HL-60 (cell line): ENCODE measurements at regions not wholly inside any gene's neighbourhood (a gene's known extent, or its start where the extent isn't known, plus 50 kb on each side); places are given as distances from the start of the nearest gene placed in this dataset.

ENCODE experiments used
- CTCF ChIP-seq: IDR thresholded peaks from one replicate; pipeline ENCODE4 v1.5.1; 2011; ENCODE audit warnings: low read length, control low read depth, inconsistent platforms; ENCODE audit not compliant: insufficient read depth
- POLR2AphosphoS5 ChIP-seq: IDR thresholded peaks from 2 replicates; pipeline ENCODE4 v1.6.1; 2012; ENCODE audit warnings: low read depth
- SPI1 ChIP-seq: IDR thresholded peaks from 2 replicates; pipeline ENCODE4 v1.6.1; 2012; ENCODE audit warnings: low read depth, mild to moderate bottlenecking, borderline replicate concordance
- TF ChIP-seq, protein P1 (sequence below): IDR thresholded peaks from 2 replicates; pipeline ENCODE4 v1.6.1; 2012; ENCODE audit warnings: low read depth; ENCODE audit not compliant: insufficient replicate concordance

- TF ChIP-seq, protein P1, sequence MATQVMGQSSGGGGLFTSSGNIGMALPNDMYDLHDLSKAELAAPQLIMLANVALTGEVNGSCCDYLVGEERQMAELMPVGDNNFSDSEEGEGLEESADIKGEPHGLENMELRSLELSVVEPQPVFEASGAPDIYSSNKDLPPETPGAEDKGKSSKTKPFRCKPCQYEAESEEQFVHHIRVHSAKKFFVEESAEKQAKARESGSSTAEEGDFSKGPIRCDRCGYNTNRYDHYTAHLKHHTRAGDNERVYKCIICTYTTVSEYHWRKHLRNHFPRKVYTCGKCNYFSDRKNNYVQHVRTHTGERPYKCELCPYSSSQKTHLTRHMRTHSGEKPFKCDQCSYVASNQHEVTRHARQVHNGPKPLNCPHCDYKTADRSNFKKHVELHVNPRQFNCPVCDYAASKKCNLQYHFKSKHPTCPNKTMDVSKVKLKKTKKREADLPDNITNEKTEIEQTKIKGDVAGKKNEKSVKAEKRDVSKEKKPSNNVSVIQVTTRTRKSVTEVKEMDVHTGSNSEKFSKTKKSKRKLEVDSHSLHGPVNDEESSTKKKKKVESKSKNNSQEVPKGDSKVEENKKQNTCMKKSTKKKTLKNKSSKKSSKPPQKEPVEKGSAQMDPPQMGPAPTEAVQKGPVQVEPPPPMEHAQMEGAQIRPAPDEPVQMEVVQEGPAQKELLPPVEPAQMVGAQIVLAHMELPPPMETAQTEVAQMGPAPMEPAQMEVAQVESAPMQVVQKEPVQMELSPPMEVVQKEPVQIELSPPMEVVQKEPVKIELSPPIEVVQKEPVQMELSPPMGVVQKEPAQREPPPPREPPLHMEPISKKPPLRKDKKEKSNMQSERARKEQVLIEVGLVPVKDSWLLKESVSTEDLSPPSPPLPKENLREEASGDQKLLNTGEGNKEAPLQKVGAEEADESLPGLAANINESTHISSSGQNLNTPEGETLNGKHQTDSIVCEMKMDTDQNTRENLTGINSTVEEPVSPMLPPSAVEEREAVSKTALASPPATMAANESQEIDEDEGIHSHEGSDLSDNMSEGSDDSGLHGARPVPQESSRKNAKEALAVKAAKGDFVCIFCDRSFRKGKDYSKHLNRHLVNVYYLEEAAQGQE: no peak
- TF ChIP-seq CTCF: no peak
- no peak for TF ChIP-seq POLR2AphosphoS5
- no peak for TF ChIP-seq SPI1
Observed at GRCh38 chr3:118641608-118642007, 393.0 kb downstream of the IGSF11 start.
